SHP77 (cell line): ENCODE measurements at regions not wholly inside any gene's neighbourhood (a gene's known extent, or its start where the extent isn't known, plus 50 kb on each side); places are given as distances from the start of the nearest gene placed in this dataset.

Experiments
- DNase-seq, 2 experiments: peaks; one replicate each; lab custom pipeline; 2025; lab: John Stamatoyannopoulos, UW

- no peak for DNase-seq
These were observed 613.9 kb downstream of the PLA2G4A start for GRCh38 chr1:187442603-187443002.

GRCh38 chr1:187443939-187444338, 615.2 kb downstream of the PLA2G4A start:
- DNase-seq: no peak

DNA sequence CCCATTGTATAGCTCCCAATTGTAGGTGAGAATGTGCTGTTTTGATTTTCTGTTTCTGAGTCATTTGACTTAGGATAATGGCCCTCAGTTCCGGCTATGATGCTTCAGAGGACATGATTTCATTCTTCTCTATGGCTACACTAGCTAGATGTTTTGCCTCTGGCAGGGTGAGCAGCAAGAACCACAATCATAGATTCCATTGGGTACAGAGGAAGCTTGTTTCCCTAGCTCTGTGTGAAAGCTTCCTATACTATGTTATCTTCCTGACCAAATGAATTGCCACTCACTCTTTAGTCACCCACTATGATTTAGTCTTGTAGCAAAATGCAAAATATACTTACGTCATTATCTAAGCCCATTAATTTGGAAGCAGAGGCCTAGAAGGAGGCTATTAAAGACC, 616.3 kb downstream of the PLA2G4A start:
- no peak for DNase-seq

- DNase-seq: no peak
These were observed 622.5 kb downstream of the PLA2G4A start for GRCh38 chr1:187451238-187451637.

GRCh38 chr1:187454010-187454409, 625.3 kb downstream of the PLA2G4A start:
- no peak for DNase-seq

DNA sequence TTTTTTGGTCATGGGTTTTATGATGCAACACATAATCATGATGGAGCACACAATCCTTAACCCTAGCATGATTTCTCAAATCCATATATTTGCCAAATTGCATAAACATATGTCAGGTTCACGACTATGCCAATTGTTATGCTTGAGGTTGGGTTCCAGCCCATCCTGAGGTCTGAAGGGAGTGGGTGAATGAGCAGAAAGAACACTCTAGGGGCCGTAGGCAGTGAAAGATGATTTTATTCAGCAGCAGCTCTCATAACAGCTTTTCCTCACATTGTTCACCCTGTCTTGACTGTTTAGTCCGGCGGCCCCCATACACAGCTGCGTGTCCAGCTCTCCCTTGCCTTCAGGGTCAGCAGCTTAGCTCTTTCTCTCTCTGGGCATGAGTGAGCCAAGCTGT, 627.7 kb downstream of the PLA2G4A start:
- DNase-seq: no peak

- DNase-seq: no peak
These were observed 631.3 kb downstream of the PLA2G4A start for GRCh38 chr1:187460093-187460492.

GRCh38 chr1:187464320-187464719, 635.6 kb downstream of the PLA2G4A start:
- no peak for DNase-seq

DNA sequence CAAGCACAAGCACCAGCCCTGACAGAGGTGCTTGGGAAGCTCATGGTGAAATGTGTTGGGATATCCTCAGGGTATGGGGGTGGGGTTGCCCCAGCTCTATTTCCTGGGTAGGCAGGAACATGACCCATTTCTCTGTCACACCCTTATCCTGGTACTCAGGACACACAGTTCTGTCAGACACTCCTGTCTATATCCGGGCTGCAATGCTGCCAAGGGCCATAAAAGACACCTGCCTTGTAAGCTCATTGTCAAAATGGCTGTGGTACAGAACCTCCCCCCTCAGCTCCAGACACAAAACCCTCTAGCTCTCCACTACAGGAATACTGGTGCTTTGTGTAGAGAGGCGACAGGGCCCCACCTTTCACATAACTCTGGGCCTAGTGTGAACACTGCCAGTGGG, 636.7 kb downstream of the PLA2G4A start:
- peak; percentile 51 to 70 for DNase-seq

GRCh38 chr1:187469836-187470235, 641.1 kb downstream of the PLA2G4A start:
- DNase-seq: no peak

DNA sequence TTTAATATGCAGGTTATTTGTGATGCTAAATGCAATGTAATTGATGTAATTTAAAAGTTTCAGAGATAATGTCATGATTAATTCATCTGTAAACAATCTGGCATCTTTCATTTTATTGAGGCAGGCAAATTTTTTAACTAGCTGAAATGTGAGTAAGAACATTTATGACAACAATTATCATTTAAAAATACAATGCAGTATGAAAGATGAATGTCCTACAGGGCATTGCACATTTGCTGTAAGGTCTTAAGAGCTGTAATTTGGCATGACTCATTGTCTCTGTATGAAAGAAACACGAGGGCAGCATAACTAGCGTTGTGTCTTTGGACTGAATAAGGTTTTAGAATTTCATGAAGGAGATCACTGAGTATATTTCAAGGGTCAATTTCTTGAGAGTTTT, 642.8 kb downstream of the PLA2G4A start:
- no peak for DNase-seq

GRCh38 chr1:187474336-187474735, 645.6 kb downstream of the PLA2G4A start:
- DNase-seq: peak in 1 of 2 experiments; percentile 37

- DNase-seq: no peak
These were observed 647.9 kb downstream of the PLA2G4A start for GRCh38 chr1:187476671-187477070.

DNA sequence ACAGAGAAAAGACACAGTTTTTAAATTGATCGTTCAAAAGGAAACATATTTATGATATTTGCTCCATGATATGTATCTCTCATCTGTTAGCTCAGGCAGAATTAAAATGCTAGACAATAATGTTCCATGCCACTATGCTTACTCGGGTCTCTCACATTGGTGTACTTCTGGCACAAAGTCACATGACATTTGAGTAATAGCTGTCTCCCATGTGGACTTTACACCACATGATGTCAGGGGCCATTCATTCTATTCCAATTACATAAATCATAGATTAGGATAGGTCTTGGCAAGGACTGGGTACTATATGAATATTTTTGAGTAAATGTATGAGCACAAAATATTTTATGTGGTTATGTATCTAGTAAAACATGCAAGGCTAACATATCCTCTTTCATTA, 648.4 kb downstream of the PLA2G4A start:
- DNase-seq: no peak

DNA sequence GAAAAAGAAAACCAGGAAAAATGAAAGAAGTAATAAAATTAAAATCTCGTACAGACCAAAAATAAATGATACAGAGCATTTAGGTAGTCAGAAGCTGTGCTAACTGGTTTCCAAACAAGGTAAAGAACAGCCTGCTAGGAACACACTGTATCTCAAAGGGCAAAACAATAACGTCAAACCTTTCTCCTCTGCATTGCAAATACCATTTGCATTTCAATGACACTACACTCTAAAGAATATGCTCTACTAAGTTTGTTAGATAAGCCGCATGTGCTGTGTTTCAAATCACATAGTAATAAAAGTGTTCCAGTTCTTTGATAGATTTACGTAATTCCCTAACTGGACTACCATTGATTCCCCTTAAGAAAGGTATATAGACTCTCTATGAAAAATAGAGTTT, 648.8 kb downstream of the PLA2G4A start:
- no peak for DNase-seq

GRCh38 chr1:187481581-187482148, 652.9 kb downstream of the PLA2G4A start:
- DNase-seq: no peak

GRCh38 chr1:187490266-187490665, 661.5 kb downstream of the PLA2G4A start:
- DNase-seq: no peak

GRCh38 chr1:187491082-187491720, 662.5 kb downstream of the PLA2G4A start:
- peak; percentile 16 to 37 for DNase-seq

GRCh38 chr1:187498028-187498427, 669.3 kb downstream of the PLA2G4A start:
- no peak for DNase-seq

- DNase-seq: no peak
These were observed 676.0 kb downstream of the PLA2G4A start for GRCh38 chr1:187504779-187505178.

DNA sequence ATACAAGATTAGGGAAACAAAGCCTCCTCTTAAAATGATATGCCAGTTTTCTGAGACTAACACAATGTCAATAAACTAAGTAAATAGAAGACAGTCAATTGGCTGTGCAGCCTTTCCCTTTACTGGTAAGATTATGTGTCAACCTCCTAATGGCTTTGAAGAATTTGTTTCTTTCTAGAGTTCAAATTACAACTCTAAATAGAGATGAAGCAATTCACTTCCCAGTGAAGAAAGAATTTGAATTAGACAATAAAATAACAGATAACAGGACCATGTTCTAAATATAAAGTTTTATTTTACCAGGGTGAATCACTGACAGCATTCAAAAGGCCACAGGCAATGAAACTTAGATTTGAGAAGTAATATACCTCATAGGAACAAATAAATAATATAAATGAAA, 680.3 kb downstream of the PLA2G4A start:
- DNase-seq: peak; percentile 24 to 40

GRCh38 chr1:187513190-187513589, 684.4 kb downstream of the PLA2G4A start:
- DNase-seq: no peak

DNA sequence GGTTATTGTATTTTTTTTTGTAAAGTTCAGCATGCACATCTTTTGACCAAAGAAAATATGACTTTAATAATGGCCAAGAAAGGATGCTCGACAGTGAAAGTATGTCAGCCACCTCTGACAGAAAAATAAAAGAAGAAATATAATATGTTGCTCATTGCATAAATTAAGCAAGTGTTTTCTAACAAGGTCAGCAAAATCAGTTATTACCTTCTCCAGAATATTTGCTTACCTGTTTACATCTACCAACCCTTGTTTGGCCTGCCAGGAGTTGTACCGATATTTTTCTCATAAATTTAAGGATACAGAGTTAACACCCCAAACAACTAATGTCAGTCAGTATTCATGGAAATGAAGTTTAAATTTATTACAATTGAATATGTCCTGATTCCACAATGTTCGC, 685.4 kb downstream of the PLA2G4A start:
- no peak for DNase-seq

- peak in 1 of 2 experiments; percentile 26 for DNase-seq
These were observed 688.1 kb downstream of the PLA2G4A start for GRCh38 chr1:187516874-187517273.
